ENCODE measurements at regions not wholly inside any gene's neighbourhood (a gene's known extent, or its start where the extent isn't known, plus 50 kb on each side); places are given as distances from the start of the nearest gene placed in this dataset.

GRCh38 chr2:65662654-65663432 is 230.4 kb upstream of the SPRED2 start:
- no peak for DNase-seq (ENCODE audit: low spot score in 2 of 2)
- H3K4me3 ChIP-seq (ENCODE audit: low read depth, poor library complexity, severe bottlenecking): no peak overlapping the region
- 44 to 45% methylated on average over 17 of the region's 17 CpGs for WGBS, 2 donors
- TF ChIP-seq CTCF (IDR thresholded peaks at IDR 0.05) (no peak), POLR2A (IDR thresholded peaks at IDR 0.05) (no peak)
- intact Hi-C loops (cut with DNase I; ENCODE audit: low total_unique reads): no loop called here

- intact Hi-C loops (cut with DNase I; ENCODE audit: low total_unique reads): no loop called here
- 56 to 64% methylated on average over 8 of the region's 8 CpGs for WGBS, 2 donors
- H3K4me3 ChIP-seq (ENCODE audit: low read depth, poor library complexity, severe bottlenecking): no peak overlapping the region
- TF ChIP-seq POLR2A (IDR thresholded peaks at IDR 0.05): no peak
- TF ChIP-seq CTCF (IDR thresholded peaks at IDR 0.05): no peak
- DNase-seq (ENCODE audit: low spot score in 2 of 2): no peak
Observed at GRCh38 chr2:65661980-65662653, 229.7 kb upstream of the SPRED2 start.

- no peak overlapping the region for H3K4me3 ChIP-seq (ENCODE audit: low read depth, poor library complexity, severe bottlenecking)
- TF ChIP-seq POLR2A (IDR thresholded peaks at IDR 0.05) (no peak), CTCF (IDR thresholded peaks at IDR 0.05) (no peak)
- no peak for DNase-seq (ENCODE audit: low spot score in 2 of 2)
- intact Hi-C loops (cut with DNase I; ENCODE audit: low total_unique reads): no loop called here
- 60 to 63% methylated on average over 6 of the region's 6 CpGs for WGBS, 2 donors
Observed at GRCh38 chr2:65660340-65660739, 227.9 kb upstream of the SPRED2 start.

GRCh38 chr2:65658881-65659280 is 226.5 kb upstream of the SPRED2 start:
- intact Hi-C loops (cut with DNase I; ENCODE audit: low total_unique reads): no loop called here
- 87 to 92% methylated on average over 2 of the region's 2 CpGs for WGBS, 2 donors
- DNase-seq (ENCODE audit: low spot score in 2 of 2): no peak
- H3K4me3 ChIP-seq (ENCODE audit: low read depth, poor library complexity, severe bottlenecking): no peak overlapping the region
- no peak for TF ChIP-seq CTCF (IDR thresholded peaks at IDR 0.05)
- no peak for TF ChIP-seq POLR2A (IDR thresholded peaks at IDR 0.05)

GRCh38 chr2:65658266-65658665 is 225.9 kb upstream of the SPRED2 start:
- intact Hi-C loops (cut with DNase I; ENCODE audit: low total_unique reads): no loop called here
- WGBS, 2 donors: 83 to 87% methylated on average over 3 of the region's 3 CpGs
- no peak for TF ChIP-seq CTCF (IDR thresholded peaks at IDR 0.05)
- TF ChIP-seq POLR2A (IDR thresholded peaks at IDR 0.05): no peak

More at GRCh38 chr2:65658266-65658665, 225.9 kb upstream of the SPRED2 start:
- DNase-seq (ENCODE audit: low spot score in 2 of 2): no peak
- no peak overlapping the region for H3K4me3 ChIP-seq (ENCODE audit: low read depth, poor library complexity, severe bottlenecking)
